Trophoblast cell (in vitro differentiated cells and primary cell): ENCODE measurements at regions not wholly inside any gene's neighbourhood (a gene's known extent, or its start where the extent isn't known, plus 50 kb on each side); places are given as distances from the start of the nearest gene placed in this dataset.

ENCODE experiments used
- DNase-seq, 2 donors: peaks; one replicate each; pipeline ENCODE4 v3.0.0-alpha.2; 2016
- H2AFZ ChIP-seq: 2 replicates; pipeline ENCODE4 v1.6.1; 2013; ENCODE audit warnings: low read length, moderate library complexity, mild to moderate bottlenecking; ENCODE audit not compliant: insufficient read depth, poor library complexity
- H2AK5ac ChIP-seq: 2 replicates; pipeline ENCODE4 v1.6.1; 2013; ENCODE audit warnings: mild to moderate bottlenecking, low read length
- H2BK120ac ChIP-seq: 2 replicates; pipeline ENCODE4 v1.6.1; 2013; ENCODE audit warnings: low read length, mild to moderate bottlenecking, moderate library complexity; ENCODE audit not compliant: insufficient read depth, poor library complexity
- H2BK12ac ChIP-seq: 2 replicates; pipeline ENCODE4 v1.6.1; 2013; ENCODE audit warnings: mild to moderate bottlenecking, low read length, moderate library complexity
- H2BK5ac ChIP-seq: 2 replicates; pipeline ENCODE4 v1.6.1; 2013; ENCODE audit warnings: low read length, low read depth, moderate library complexity, mild to moderate bottlenecking; ENCODE audit not compliant: poor library complexity
- H3K14ac ChIP-seq: 2 replicates; pipeline ENCODE4 v1.6.1; 2013; ENCODE audit warnings: mild to moderate bottlenecking, low read length
- H3K18ac ChIP-seq: 2 replicates; pipeline ENCODE4 v1.6.1; 2013; ENCODE audit warnings: mild to moderate bottlenecking, low read length
- H3K23ac ChIP-seq: 2 replicates; pipeline ENCODE4 v1.6.1; 2013; ENCODE audit warnings: low read length
- H3K27ac ChIP-seq: 2 replicates; pipeline ENCODE4 v1.5.1; 2013; ENCODE audit warnings: low read depth, mild to moderate bottlenecking, inconsistent platforms, low read length, moderate library complexity
- H3K27me3 ChIP-seq: 2 replicates; pipeline ENCODE4 v1.6.1; 2013; ENCODE audit warnings: inconsistent platforms, mild to moderate bottlenecking, low read length, moderate library complexity; ENCODE audit not compliant: insufficient read depth
- H3K36me3 ChIP-seq, 2 experiments: 1 replicate in 1 of 2; 2 replicates in 1 of 2; pipeline ENCODE4 v1.6.1; 2013; ENCODE audit warnings: low read length in 2 of 2, mild to moderate bottlenecking in 2 of 2, moderate library complexity in 1 of 2; ENCODE audit not compliant: insufficient read depth in 2 of 2, control insufficient read depth in 1 of 2
- H3K4ac ChIP-seq: 2 replicates; pipeline ENCODE4 v1.6.1; 2013; ENCODE audit warnings: low read depth, mild to moderate bottlenecking, low read length, moderate library complexity
- H3K4me1 ChIP-seq, 2 experiments: 1 replicate in 1 of 2; 2 replicates in 1 of 2; pipeline ENCODE4 v1.6.1; 2013; ENCODE audit warnings: low read length in 2 of 2, mild to moderate bottlenecking in 2 of 2, moderate library complexity in 1 of 2; ENCODE audit not compliant: insufficient read depth in 2 of 2, control insufficient read depth in 1 of 2
- H3K4me2 ChIP-seq: 2 replicates; pipeline ENCODE4 v1.6.1; 2013; ENCODE audit warnings: inconsistent platforms, mild to moderate bottlenecking, low read length, moderate library complexity
- H3K4me3 ChIP-seq: 2 replicates; pipeline ENCODE4 v1.5.1; 2013; ENCODE audit warnings: mild to moderate bottlenecking, low read depth, low read length, inconsistent platforms
- H3K79me1 ChIP-seq: one replicate; pipeline ENCODE4 v1.6.1; 2013; ENCODE audit warnings: low read length
- H3K79me2 ChIP-seq: 2 replicates; pipeline ENCODE4 v1.6.1; 2013; ENCODE audit warnings: low read length, mild to moderate bottlenecking; ENCODE audit not compliant: control insufficient read depth, insufficient read depth, poor library complexity
- H3K9ac ChIP-seq: 2 replicates; pipeline ENCODE4 v1.6.1; 2013; ENCODE audit warnings: mild to moderate bottlenecking, low read length
- H3K9me3 ChIP-seq: 2 replicates; pipeline ENCODE4 v1.6.1; 2013; ENCODE audit warnings: low read depth, mild to moderate bottlenecking, control low read depth, inconsistent platforms, low read length; ENCODE audit not compliant: insufficient read depth
- H4K12ac ChIP-seq: 2 replicates; pipeline ENCODE4 v1.6.1; 2013; ENCODE audit warnings: low read depth, mild to moderate bottlenecking, low read length, moderate library complexity
- H4K8ac ChIP-seq: 2 replicates; pipeline ENCODE4 v1.6.1; 2013; ENCODE audit warnings: low read depth, mild to moderate bottlenecking, low read length, moderate library complexity
- H4K91ac ChIP-seq: one replicate; pipeline ENCODE4 v1.6.1; 2013; ENCODE audit warnings: low read depth, mild to moderate bottlenecking, low read length, moderate library complexity
- WGBS: extraction: QIAGEN DNeasy Blood & Tissue Kit; methylation state at CpG from one replicate; pipeline ENCODE4 v1.1.7; 2013; ENCODE audit warnings: missing lambda C conversion rate; ENCODE audit not compliant: insufficient read length, insufficient coverage; ENCODE audit errors: extremely low coverage; 5-methylcytosine and 5-hydroxymethylcytosine counted together

- H2BK12ac ChIP-seq = no peak overlapping the region
- H3K79me1 ChIP-seq = no peaks in the 10 kb centered on the region
- no peak overlapping the region for H3K27ac ChIP-seq
- no peak overlapping the region for H4K12ac ChIP-seq
- no peak overlapping the region for H2AFZ ChIP-seq
- no peak overlapping the region for H2AK5ac ChIP-seq
- no peak overlapping the region for H2BK5ac ChIP-seq
- no peaks in the 10 kb centered on the region for H3K36me3 ChIP-seq
- no peak overlapping the region for H3K23ac ChIP-seq
- no CpG with 5 or more reads among the region's 6 CpGs for WGBS
- H4K91ac ChIP-seq = no peak overlapping the region
- no peak overlapping the region for H4K8ac ChIP-seq
- H3K4me3 ChIP-seq = no peak overlapping the region
- no peak overlapping the region for H3K4me2 ChIP-seq
- H3K4ac ChIP-seq = no peak overlapping the region
- no peaks in the 10 kb centered on the region for H3K27me3 ChIP-seq
- DNase-seq = peak in 1 of 2 donors; percentile 13
- no peaks in the 10 kb centered on the region for H3K9me3 ChIP-seq
- no peaks in the 10 kb centered on the region for H3K4me1 ChIP-seq
- H3K18ac ChIP-seq = no peak overlapping the region
- no peaks in the 10 kb centered on the region for H3K79me2 ChIP-seq
- H3K14ac ChIP-seq = no peak overlapping the region
- H3K9ac ChIP-seq = no peak overlapping the region
- H2BK120ac ChIP-seq = no peak overlapping the region
Measured at GRCh38 chr10:16297642-16298041, 139.2 kb upstream of the PTER start.

- Histone ChIP-seq H2BK12ac (no peak overlapping the region), H3K27me3 (no peaks in the 10 kb centered on the region), H3K4me2 (no peak overlapping the region), H3K36me3 (no peaks in the 10 kb centered on the region), H2AFZ (no peak overlapping the region), H4K91ac (no peak overlapping the region), H3K9ac (peak overlapping the region; percentile 53), H4K12ac (no peak overlapping the region), H3K18ac (no peak overlapping the region), H3K23ac (no peak overlapping the region), H3K79me2 (no peaks in the 10 kb centered on the region), H3K4ac (no peak overlapping the region), H3K79me1 (no peaks in the 10 kb centered on the region), H2BK120ac (no peak overlapping the region), H2BK5ac (no peak overlapping the region), H3K27ac (no peak overlapping the region), H3K4me1 (no peaks in the 10 kb centered on the region), H3K9me3 (no peaks in the 10 kb centered on the region), H3K4me3 (no peak overlapping the region), H4K8ac (no peak overlapping the region), H2AK5ac (no peak overlapping the region), H3K14ac (no peak overlapping the region)
- no CpG with 5 or more reads among the region's 4 CpGs for WGBS
- no peak for DNase-seq
Measured at GRCh38 chr10:16304311-16304710, 132.5 kb upstream of the PTER start.

GRCh38 chr10:16310440-16310839 is 126.4 kb upstream of the PTER start:
- Histone ChIP-seq H3K4me2 (no peak overlapping the region), H4K12ac (no peak overlapping the region), H3K9me3 (no peaks in the 10 kb centered on the region), H3K9ac (no peak overlapping the region), H3K4me1 (no peaks in the 10 kb centered on the region), H3K18ac (no peak overlapping the region), H2BK120ac (no peak overlapping the region), H3K23ac (no peak overlapping the region), H4K91ac (no peak overlapping the region), H4K8ac (no peak overlapping the region), H3K27me3 (no peaks in the 10 kb centered on the region), H3K4ac (no peak overlapping the region), H3K27ac (no peak overlapping the region), H3K14ac (no peak overlapping the region), H2AK5ac (no peak overlapping the region), H2BK5ac (no peak overlapping the region), H3K79me1 (no peaks in the 10 kb centered on the region), H3K79me2 (no peaks in the 10 kb centered on the region), H2BK12ac (no peak overlapping the region), H3K36me3 (no peaks in the 10 kb centered on the region), H2AFZ (no peak overlapping the region), H3K4me3 (no peak overlapping the region)
- no peak for DNase-seq
- WGBS = no CpG with 5 or more reads among the region's 1 CpG

- H3K23ac ChIP-seq = no peak overlapping the region
- no peak overlapping the region for H3K4ac ChIP-seq
- no peak overlapping the region for H3K14ac ChIP-seq
- H3K18ac ChIP-seq = no peak overlapping the region
- no peak overlapping the region for H3K4me2 ChIP-seq
- DNase-seq = no peak
- no peak overlapping the region for H3K4me3 ChIP-seq
- no peak overlapping the region for H2BK120ac ChIP-seq
- no peaks in the 10 kb centered on the region for H3K4me1 ChIP-seq
- no peaks in the 10 kb centered on the region for H3K79me2 ChIP-seq
- no peaks in the 10 kb centered on the region for H3K36me3 ChIP-seq
- no peak overlapping the region for H2AFZ ChIP-seq
- no peak overlapping the region for H4K12ac ChIP-seq
- no peak overlapping the region for H3K9ac ChIP-seq
- no peak overlapping the region for H2BK12ac ChIP-seq
- no peak overlapping the region for H2BK5ac ChIP-seq
- H3K27me3 ChIP-seq = no peaks in the 10 kb centered on the region
- no peak overlapping the region for H4K8ac ChIP-seq
- H3K9me3 ChIP-seq = no peaks in the 10 kb centered on the region
- H2AK5ac ChIP-seq = no peak overlapping the region
- H3K27ac ChIP-seq = no peak overlapping the region
- no peak overlapping the region for H4K91ac ChIP-seq
- H3K79me1 ChIP-seq = no peaks in the 10 kb centered on the region
Measured at GRCh38 chr10:16314259-16314658, 122.6 kb upstream of the PTER start.
